ENCODE measurements at regions not wholly inside any gene's neighbourhood (a gene's known extent, or its start where the extent isn't known, plus 50 kb on each side); places are given as distances from the start of the nearest gene placed in this dataset.

GRCh38 chr7:98679741-98680140 is 62.7 kb downstream of the NPTX2 start:
- ATAC-seq = no peak
- no peak for DNase-seq

- no peak for ATAC-seq
These were observed 64.4 kb downstream of the NPTX2 start for GRCh38 chr7:98681511-98681910.

GRCh38 chr7:98681951-98682350 is 64.9 kb downstream of the NPTX2 start:
- no peak for ATAC-seq
- no peak for DNase-seq

More at GRCh38 chr7:98681511-98681910, 64.4 kb downstream of the NPTX2 start:
- DNase-seq = no peak

GRCh38 chr7:98683514-98683913 is 66.4 kb downstream of the NPTX2 start:
- no peak for ATAC-seq

GRCh38 chr7:98685541-98685940 is 68.5 kb downstream of the NPTX2 start:
- ATAC-seq = no peak
- no peak for DNase-seq

More at GRCh38 chr7:98683514-98683913, 66.4 kb downstream of the NPTX2 start:
- no peak for DNase-seq

GRCh38 chr7:98686466-98687080 is 69.5 kb downstream of the NPTX2 start:
- DNase-seq (no peak), ATAC-seq (no peak)

GRCh38 chr7:98687111-98687751 is 70.1 kb downstream of the NPTX2 start:
- no peak for DNase-seq
- ATAC-seq = no peak

GRCh38 chr7:98691619-98692018 is 74.5 kb downstream of the NPTX2 start:
- ATAC-seq = no peak
- no peak for DNase-seq

GRCh38 chr7:98697083-98697482 is 80.0 kb downstream of the NPTX2 start:
- ATAC-seq = no peak
- no peak for DNase-seq

- no peak for ATAC-seq
- DNase-seq = no peak
These were observed 80.6 kb downstream of the NPTX2 start for GRCh38 chr7:98697485-98698240.

- DNase-seq (no peak), ATAC-seq (no peak)
These were observed 81.9 kb downstream of the NPTX2 start for GRCh38 chr7:98698976-98699375.

- ATAC-seq = no peak
- DNase-seq = no peak
These were observed 83.4 kb downstream of the NPTX2 start for GRCh38 chr7:98700533-98700932.

GRCh38 chr7:98701372-98701771 is 84.3 kb downstream of the NPTX2 start:
- ATAC-seq = no peak

GRCh38 chr7:98702021-98702420 is 84.9 kb downstream of the NPTX2 start:
- no peak for DNase-seq

More at GRCh38 chr7:98701372-98701771, 84.3 kb downstream of the NPTX2 start:
- no peak for DNase-seq

GRCh38 chr7:98703916-98704315 is 86.8 kb downstream of the NPTX2 start:
- DNase-seq (no peak), ATAC-seq (no peak)

More at GRCh38 chr7:98702021-98702420, 84.9 kb downstream of the NPTX2 start:
- ATAC-seq = no peak

GRCh38 chr7:98705626-98706025 is 88.5 kb downstream of the NPTX2 start:
- no peak for ATAC-seq
- DNase-seq = no peak

GRCh38 chr7:98707076-98707475 is 90.0 kb downstream of the NPTX2 start:
- DNase-seq = no peak
- ATAC-seq = no peak

GRCh38 chr7:98711945-98712344 is 94.9 kb downstream of the NPTX2 start:
- no peak for ATAC-seq
- no peak for DNase-seq

- ATAC-seq (no peak), DNase-seq (no peak)
These were observed 96.2 kb downstream of the NPTX2 start for GRCh38 chr7:98713165-98713810.

- no peak for ATAC-seq
- no peak for DNase-seq
These were observed 102.3 kb downstream of the NPTX2 start for GRCh38 chr7:98719396-98719795.

- ATAC-seq (no peak), DNase-seq (no peak)
These were observed 105.3 kb downstream of the NPTX2 start for GRCh38 chr7:98722402-98722801.

- ATAC-seq = no peak
- DNase-seq = no peak
These were observed 107.5 kb downstream of the NPTX2 start for GRCh38 chr7:98724591-98724990.
